Activated CD4-positive, alpha-beta T cell treated with anti-CD3 and anti-CD28 coated beads, Interleukin-2, amount 50 U/mL, for 4 hours (primary cell): ENCODE measurements at regions not wholly inside any gene's neighbourhood (a gene's known extent, or its start where the extent isn't known, plus 50 kb on each side); places are given as distances from the start of the nearest gene placed in this dataset.

Experiments used
- DNase-seq, 2 experiments: peaks; one replicate each; pipeline ENCODE4 v3.0.0-alpha.2; 2020

DNA sequence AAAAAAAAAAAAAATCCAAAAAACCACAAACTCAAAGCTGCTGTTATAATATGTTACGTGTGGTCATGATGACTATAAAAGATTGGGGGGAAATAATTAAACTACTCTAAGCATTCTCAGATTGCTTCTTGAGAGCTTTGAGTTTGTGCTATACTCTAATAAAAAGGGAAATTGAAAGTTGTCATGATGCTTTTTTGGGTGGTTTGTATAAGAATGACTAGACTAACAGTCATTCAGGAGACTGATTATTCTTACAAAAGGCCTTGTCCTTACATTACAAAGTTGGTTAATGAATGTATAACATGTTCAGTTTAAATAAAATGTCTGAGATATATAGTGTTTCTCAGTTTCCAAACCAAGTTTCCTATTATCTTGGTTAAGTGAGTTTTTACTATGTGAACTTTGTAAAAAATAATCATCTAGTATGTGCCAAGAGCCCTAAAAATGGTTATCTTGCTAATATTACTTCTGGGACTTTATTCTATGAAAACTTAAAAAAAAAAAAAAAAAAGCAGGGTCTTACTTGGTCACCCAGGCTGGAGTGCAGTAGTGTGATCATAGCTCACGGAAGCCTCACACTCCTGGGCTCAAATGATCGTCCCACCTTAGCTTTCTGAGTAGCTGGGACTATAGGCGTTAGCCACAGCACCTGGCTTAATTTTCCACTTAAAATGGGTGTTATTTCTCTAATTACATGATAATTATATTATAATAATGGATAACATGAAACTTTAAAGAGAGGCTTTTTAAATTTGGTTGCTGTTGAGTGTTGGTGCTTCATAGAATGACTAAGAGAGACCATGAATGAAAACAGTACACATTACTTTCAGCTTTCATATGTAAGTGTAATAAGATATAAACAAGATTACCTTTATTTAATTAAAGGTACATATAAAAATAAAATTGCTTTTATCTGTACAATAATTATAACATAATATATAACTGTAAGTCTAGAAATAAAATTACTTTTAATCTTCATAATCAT, 459.6 kb upstream of the RGS6 start:
- DNase-seq: no peak

DNA sequence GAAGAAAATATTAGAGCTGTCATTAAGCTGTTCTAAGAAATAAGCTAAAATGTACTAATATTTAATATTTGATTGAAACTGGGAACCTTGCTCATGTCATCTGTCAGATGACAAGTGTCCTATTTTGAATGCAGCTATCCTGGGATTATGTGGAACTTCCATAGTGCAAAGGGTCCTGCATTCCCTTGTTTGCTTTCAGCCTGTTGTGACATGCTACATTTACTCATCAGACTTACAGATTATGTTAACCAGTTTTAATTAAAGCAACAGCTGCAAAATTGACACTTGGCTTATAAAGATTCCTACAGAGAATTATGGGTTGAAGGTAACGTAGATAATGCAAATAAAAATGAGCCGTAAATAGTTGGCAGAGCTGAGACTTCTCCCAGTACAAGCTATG, 458.4 kb upstream of the RGS6 start:
- DNase-seq: no peak

GRCh38 chr14:71474301-71475265, 457.6 kb upstream of the RGS6 start:
- DNase-seq: no peak

DNA sequence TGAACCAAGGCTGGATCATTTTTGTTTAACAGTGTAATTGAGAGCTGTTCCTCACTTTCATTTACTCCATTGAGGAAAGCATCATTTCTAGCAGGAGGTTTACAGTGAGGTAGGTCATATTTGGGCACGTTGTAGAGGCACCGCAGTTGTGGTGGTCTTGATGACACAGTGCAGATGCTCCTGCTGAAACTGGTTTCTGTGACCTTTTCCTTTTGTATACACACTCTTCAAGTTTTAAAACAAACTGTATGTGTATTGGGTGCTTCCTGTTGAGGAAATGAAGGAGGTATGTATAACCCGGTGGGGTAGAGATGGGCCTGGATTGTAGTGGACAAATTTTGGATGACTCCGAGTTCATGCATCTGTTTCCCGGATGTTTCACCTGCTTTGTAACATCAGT, 456.3 kb upstream of the RGS6 start:
- DNase-seq: no peak

GRCh38 chr14:71478542-71478941, 453.7 kb upstream of the RGS6 start:
- no peak for DNase-seq

DNA sequence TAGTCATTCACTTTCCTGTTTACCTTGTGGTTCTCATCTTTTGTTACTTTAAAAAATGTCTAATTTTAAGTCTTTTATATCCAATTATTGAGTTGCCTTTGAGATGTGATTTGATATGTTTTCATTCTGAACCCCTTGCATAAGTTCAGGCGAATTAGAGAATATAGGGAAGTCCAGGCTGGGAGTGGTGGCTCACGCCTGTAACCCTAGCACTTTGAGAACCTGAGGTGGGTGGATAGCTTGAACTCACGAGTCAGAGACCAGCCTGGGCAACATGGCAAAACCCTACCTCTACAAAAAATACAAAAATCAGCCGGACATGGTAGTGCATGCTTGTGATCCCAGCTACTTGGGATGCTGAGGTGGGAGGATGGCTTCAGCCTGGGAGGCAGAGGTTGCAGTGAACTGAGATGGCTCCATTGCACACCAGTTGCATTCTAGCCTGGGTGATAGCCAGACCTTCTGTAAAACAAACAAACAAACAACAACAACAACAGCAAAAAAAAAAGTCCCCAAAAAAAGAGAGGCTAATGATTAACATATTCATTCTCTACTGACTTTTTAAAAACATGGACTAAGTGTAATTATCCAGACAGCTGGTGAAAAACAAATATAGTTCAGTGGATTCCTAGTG, 451.1 kb upstream of the RGS6 start:
- no peak for DNase-seq

DNA sequence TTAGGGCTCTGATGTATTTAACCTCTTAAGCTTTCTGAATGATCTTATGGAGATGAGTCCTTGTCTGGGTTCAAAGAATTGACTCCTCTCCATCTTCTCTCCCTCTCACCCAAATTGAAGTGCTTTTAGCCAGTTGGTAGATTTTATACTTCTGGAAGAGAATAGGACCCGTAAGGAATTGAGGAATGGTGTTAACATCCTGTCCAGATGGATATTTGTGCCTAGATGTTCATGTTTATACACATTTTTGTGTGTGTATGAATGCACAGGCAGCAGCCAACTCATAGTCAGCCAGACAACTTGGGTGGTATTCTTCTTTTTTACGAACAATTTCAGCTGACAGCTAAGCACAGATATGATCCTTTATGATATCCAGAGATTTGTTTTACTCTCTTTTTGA, 449.6 kb upstream of the RGS6 start:
- no peak for DNase-seq

DNA sequence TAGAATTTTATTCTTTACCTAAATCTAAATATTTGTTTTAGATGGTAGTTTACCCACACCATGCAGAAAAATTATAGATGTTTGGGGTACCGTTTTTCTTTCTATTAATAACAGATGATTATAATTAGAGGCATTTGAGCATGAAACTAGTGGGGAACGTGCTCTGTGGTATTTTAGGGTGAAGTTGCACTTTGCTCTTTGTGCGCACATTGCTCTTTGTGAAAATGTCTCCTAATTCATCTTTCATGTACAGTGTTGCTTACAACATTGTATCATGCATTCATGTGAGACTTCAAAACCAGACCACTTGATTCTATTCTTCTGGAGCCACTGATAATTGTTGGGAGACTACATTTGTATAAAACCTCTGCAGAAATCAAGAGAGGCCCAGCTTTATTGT, 449.1 kb upstream of the RGS6 start:
- no peak for DNase-seq

DNA sequence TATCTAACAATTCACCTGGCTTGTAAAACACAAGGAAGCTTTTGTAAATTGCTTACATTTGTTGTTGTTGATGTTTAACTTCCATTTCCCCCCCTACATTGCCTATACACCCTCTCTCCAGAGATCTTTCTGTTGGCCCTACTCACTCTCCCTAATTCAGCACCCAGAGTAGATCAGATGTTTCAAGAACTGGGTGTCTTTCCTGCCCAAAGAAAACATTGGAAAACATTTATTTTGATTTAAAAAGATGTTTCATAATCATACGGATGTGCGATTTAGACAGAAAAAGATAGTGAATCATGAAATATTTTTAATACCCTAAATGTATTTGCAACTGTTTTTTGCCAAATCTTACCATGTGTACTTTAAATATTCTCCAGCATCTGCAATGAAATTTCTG, 446.4 kb upstream of the RGS6 start:
- no peak for DNase-seq

DNA sequence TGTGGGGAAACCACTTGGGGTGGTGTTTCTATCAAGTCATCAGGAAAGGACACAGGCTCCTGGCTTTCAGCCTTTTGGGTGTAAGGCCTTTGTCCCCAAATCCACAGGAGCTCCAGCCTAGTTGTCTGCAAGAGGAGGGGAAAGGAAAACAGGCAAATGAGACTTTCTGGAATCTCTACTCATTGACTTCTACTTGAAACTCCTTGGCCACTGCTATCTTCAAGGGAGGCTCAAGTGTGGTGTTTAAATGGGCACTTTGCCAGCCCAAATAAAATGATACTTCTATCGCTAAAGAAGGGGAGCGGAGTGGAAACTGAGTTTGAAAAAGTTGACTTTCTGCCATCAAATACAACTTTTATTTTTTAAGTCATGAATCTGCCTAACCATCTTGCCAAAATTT, 445.9 kb upstream of the RGS6 start:
- DNase-seq: no peak

GRCh38 chr14:71487449-71487848, 444.8 kb upstream of the RGS6 start:
- no peak for DNase-seq

GRCh38 chr14:71487941-71488340, 444.3 kb upstream of the RGS6 start:
- no peak for DNase-seq

DNA sequence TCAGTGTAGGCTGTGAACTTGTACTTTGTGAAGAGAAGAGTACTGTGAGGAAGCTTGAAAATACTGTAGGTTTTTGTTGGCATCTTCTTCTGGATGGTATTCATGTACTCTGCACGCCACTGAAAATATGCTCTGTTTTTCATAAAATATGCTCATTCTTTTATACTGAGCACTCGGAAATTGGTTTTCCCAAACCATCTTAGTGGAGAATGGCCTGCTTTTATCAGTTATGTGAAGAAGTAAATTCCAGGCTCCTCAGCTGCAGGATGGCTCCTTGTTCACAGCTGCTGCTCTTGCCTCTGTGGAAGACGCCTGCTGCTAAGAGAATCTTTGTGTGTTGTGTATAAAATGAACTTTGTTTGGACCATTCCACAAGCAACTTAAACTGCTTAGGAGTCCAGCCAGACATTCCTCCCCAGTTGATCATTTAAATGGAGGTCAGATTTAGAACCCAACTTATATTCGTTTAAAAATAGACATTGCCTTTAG, 443.5 kb upstream of the RGS6 start:
- no peak for DNase-seq

DNA sequence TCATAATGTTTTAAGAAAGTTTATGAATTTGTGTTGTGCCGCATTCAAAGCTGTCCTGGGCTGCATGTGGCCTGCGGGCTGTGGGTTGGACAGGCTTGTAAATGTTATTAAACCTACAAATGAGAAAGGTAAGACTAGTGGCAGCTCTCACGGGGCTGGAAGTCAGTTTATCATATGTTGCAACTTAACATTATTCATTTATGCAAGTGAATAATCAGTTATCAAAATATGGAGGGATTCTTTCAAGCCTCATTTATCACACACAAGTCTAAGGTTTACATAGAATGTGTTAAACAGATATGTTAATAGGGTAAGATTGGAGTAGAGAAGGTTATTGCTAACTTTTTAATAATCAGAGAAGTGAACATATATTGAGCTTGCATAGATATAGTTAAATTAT, 442.5 kb upstream of the RGS6 start:
- no peak for DNase-seq

GRCh38 chr14:71491931-71492330, 440.3 kb upstream of the RGS6 start:
- DNase-seq: no peak

GRCh38 chr14:71492346-71492745, 439.9 kb upstream of the RGS6 start:
- no peak for DNase-seq

DNA sequence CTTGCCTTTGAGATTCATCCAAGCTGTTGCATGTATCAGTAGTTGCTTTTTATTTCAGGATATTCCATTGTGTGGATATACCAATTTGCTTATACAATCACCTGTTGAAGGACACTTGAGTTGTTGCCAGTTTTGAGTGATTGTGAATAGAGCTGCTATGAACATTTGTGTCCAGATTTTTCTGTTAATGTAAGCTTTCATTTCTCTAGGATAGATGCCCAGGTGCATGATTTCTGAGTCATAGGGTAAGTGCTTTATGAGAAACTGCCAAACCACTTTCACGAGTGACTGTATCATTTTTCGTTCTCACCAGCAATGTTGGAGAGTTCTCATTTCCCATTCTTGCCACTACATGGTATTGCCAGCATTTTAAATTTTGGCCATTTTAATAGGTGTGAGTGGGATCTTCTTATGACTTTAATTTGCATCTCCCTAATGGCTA, 434.6 kb upstream of the RGS6 start:
- no peak for DNase-seq

DNA sequence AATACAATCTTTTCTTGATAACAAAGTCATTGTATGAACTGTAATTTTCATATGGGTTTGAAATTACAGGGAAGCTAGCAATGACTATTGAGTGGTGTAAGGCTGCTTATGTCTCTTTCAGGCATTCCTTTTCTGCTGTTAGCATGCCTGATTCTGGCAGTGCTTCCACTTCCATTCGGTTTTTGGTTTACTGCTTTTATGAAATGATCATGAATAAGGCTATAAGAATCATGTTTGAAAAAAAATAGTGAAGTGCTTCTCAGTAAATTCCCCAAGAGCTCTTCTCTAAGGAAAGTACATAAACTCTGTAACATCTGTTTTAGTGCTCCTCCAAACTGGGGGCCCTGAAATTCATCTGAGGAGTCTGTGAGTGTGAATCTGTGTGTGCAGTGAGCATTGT, 434.0 kb upstream of the RGS6 start:
- no peak for DNase-seq

- DNase-seq: no peak
Observed at GRCh38 chr14:71499018-71499417, 433.2 kb upstream of the RGS6 start.

DNA sequence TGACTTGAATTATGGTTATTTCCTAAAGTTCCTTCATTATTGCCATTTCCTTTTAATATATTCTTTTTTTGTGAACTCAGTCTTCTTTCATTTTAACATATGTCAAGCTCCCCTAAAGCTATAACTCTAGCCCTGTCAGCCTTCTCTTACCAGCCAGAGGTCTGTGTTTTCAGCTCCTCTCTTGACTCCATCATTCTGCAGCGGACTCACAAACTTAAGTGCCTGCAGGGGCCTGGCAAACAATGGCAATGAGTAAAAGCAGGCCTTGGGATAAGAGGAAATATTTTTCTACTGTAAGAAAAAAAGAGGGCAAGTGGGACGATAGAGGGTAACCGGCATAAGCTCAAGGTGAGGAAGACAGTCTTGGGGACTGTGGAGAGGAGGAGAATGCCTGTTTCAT, 424.5 kb upstream of the RGS6 start:
- no peak for DNase-seq

DNA sequence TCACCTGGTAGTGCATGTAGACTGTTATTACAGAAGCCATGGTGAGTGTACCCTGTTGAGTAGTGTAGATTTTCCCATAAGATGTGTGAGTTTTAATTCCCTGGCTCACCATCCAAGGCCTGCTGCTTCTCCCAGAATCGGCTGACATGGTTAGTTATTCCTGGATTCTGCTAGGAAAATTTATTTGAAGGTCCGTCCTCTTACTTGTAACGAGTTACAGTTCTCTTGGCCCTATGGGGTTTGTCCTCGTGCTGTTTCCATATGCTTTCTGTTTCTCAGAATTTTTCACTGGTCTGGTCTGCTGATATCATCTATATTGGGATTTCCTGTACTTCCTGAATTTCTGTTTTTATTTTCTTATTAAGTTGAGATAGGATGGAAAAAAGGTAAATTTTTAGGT, 423.3 kb upstream of the RGS6 start:
- DNase-seq: no peak

DNA sequence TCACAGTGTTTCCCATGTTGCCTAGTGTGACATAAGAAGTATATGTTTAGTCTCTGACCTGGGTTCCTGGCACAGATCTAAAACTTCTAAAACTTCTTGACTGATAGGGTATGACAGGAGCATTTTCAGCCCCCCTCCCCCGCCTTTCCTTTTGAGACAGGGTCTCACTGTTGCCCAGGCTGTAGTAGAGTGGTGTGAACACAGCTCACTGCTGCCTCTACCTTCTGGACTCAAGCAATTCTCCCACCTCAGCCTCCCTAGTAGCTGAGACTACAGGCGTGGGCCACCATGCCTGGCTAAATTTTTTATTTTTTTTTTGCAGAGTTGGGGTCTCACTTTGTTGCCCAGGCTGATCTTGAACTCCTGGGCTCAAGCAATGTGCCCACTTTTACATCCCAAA, 421.1 kb upstream of the RGS6 start:
- no peak for DNase-seq
